Skeletal muscle tissue (tissue), 3 donors: ENCODE measurements at regions not wholly inside any gene's neighbourhood (a gene's known extent, or its start where the extent isn't known, plus 50 kb on each side); places are given as distances from the start of the nearest gene placed in this dataset.
"Not testable (repeated sequence)": the region's sequence is repeated elsewhere in the genome, so short reads cannot be mapped to it uniquely, and the experiment has no call there.

Source experiments
- H3K27ac ChIP-seq: one replicate; pipeline ENCODE4 v1.7.0; 2013; ENCODE audit warnings: mild to moderate bottlenecking, low read depth, low read length, inconsistent platforms
- H3K27me3 ChIP-seq, 3 donors: one replicate each; pipeline ENCODE4 v1.7.0; 2013; ENCODE audit warnings: low read length in 3 of 3; ENCODE audit not compliant: control insufficient read depth in 3 of 3, insufficient read depth in 3 of 3
- H3K36me3 ChIP-seq, 3 donors: one replicate each; pipeline ENCODE4 v1.7.0; 2013; ENCODE audit warnings: low read length in 3 of 3; ENCODE audit not compliant: control insufficient read depth in 3 of 3, insufficient read depth in 3 of 3
- H3K4me1 ChIP-seq, 3 donors: one replicate each; pipeline ENCODE4 v1.7.0; 2013; ENCODE audit warnings: low read length in 3 of 3, mild to moderate bottlenecking in 3 of 3; ENCODE audit not compliant: control insufficient read depth in 3 of 3, insufficient read depth in 3 of 3
- H3K4me3 ChIP-seq, 3 donors: one replicate each; pipeline ENCODE4 v1.7.0; 2013; ENCODE audit warnings: low read length in 3 of 3
- H3K9ac ChIP-seq, 3 donors: one replicate each; pipeline ENCODE4 v1.7.0; 2013; ENCODE audit warnings: low read length in 3 of 3, mild to moderate bottlenecking in 3 of 3, moderate library complexity in 2 of 3, low read depth in 1 of 3
- H3K9me3 ChIP-seq, 3 donors: one replicate each; pipeline ENCODE4 v1.7.0; 2013; ENCODE audit warnings: low read length in 3 of 3; ENCODE audit not compliant: control insufficient read depth in 3 of 3
- donor health status: Osteomylitis.

GRCh38 chr2:215889240-215889969, 123.9 kb downstream of the MREG start:
- not testable (repeated sequence) for H3K36me3 ChIP-seq, H3K4me1 ChIP-seq, H3K27ac ChIP-seq, H3K9ac ChIP-seq, H3K4me3 ChIP-seq, H3K27me3 ChIP-seq, H3K9me3 ChIP-seq

- Histone ChIP-seq H3K4me3 (no peak overlapping the region), H3K36me3 (no peaks in the 10 kb centered on the region), H3K9ac (no peak overlapping the region), H3K27ac (no peak overlapping the region), H3K27me3 (no peaks in the 10 kb centered on the region), H3K9me3 (no peaks in the 10 kb centered on the region), H3K4me1 (peaks cover 2 to 4% (median 3%) of the 10 kb centered on the region in 3 donors)
Measured at GRCh38 chr2:215888680-215889079, 124.7 kb downstream of the MREG start.

- H3K36me3 ChIP-seq = no peaks in the 10 kb centered on the region
- H3K4me3 ChIP-seq = no peak overlapping the region
- H3K9ac ChIP-seq = no peak overlapping the region
- no peak overlapping the region for H3K27ac ChIP-seq
- H3K9me3 ChIP-seq = no peaks in the 10 kb centered on the region
- H3K27me3 ChIP-seq = no peaks in the 10 kb centered on the region
- peaks cover 2 to 4% (median 3%) of the 10 kb centered on the region in 3 donors for H3K4me1 ChIP-seq
Measured at GRCh38 chr2:215887303-215887702, 126.0 kb downstream of the MREG start.

- no peak overlapping the region for H3K27ac ChIP-seq
- no peak overlapping the region for H3K9ac ChIP-seq
- H3K4me3 ChIP-seq = no peak overlapping the region
- H3K9me3 ChIP-seq = no peaks in the 10 kb centered on the region
- no peaks in the 10 kb centered on the region for H3K36me3 ChIP-seq
- no peaks in the 10 kb centered on the region for H3K27me3 ChIP-seq
- H3K4me1 ChIP-seq = peaks cover 2 to 4% (median 3%) of the 10 kb centered on the region in 3 donors
Measured at GRCh38 chr2:215886022-215886421, 127.3 kb downstream of the MREG start.

- H3K4me1 ChIP-seq = peaks cover 2 to 4% (median 3%) of the 10 kb centered on the region in 3 donors
- no peaks in the 10 kb centered on the region for H3K27me3 ChIP-seq
- H3K9me3 ChIP-seq = no peaks in the 10 kb centered on the region
- H3K36me3 ChIP-seq = no peaks in the 10 kb centered on the region
- H3K9ac ChIP-seq = no peak overlapping the region
- no peak overlapping the region for H3K4me3 ChIP-seq
- H3K27ac ChIP-seq = no peak overlapping the region
Measured at GRCh38 chr2:215885536-215885935, 127.8 kb downstream of the MREG start.

GRCh38 chr2:215884451-215885087, 128.8 kb downstream of the MREG start:
- Histone ChIP-seq H3K9ac (no peak overlapping the region), H3K36me3 (no peaks in the 10 kb centered on the region), H3K27me3 (no peaks in the 10 kb centered on the region), H3K4me3 (no peak overlapping the region), H3K4me1 (peaks cover 2 to 4% (median 3%) of the 10 kb centered on the region in 3 donors), H3K9me3 (no peaks in the 10 kb centered on the region), H3K27ac (no peak overlapping the region)

- Histone ChIP-seq H3K4me3 (no peak overlapping the region), H3K9me3 (no peaks in the 10 kb centered on the region), H3K27ac (no peak overlapping the region), H3K9ac (no peak overlapping the region), H3K4me1 (peaks cover 2 to 4% (median 3%) of the 10 kb centered on the region in 3 donors), H3K36me3 (no peaks in the 10 kb centered on the region), H3K27me3 (no peaks in the 10 kb centered on the region)
Measured at GRCh38 chr2:215883799-215884198, 129.6 kb downstream of the MREG start.

- Histone ChIP-seq H3K4me3 (no peak overlapping the region), H3K27me3 (no peaks in the 10 kb centered on the region), H3K4me1 (peaks cover 2 to 4% (median 3%) of the 10 kb centered on the region in 3 donors), H3K9me3 (no peaks in the 10 kb centered on the region), H3K9ac (no peak overlapping the region), H3K36me3 (no peaks in the 10 kb centered on the region), H3K27ac (no peak overlapping the region)
Measured at GRCh38 chr2:215882689-215883088, 130.7 kb downstream of the MREG start.

GRCh38 chr2:215881582-215881981, 131.8 kb downstream of the MREG start:
- peaks cover 2 to 4% (median 3%) of the 10 kb centered on the region in 3 donors for H3K4me1 ChIP-seq
- no peak overlapping the region for H3K4me3 ChIP-seq
- H3K9ac ChIP-seq = no peak overlapping the region
- H3K36me3 ChIP-seq = no peaks in the 10 kb centered on the region
- peaks cover 0 to 3% (median 0%) of the 10 kb centered on the region in 3 donors for H3K9me3 ChIP-seq
- no peak overlapping the region for H3K27ac ChIP-seq
- no peaks in the 10 kb centered on the region for H3K27me3 ChIP-seq

GRCh38 chr2:215880970-215881369, 132.4 kb downstream of the MREG start:
- no peaks in the 10 kb centered on the region for H3K36me3 ChIP-seq
- no peak overlapping the region for H3K27ac ChIP-seq
- no peak overlapping the region for H3K9ac ChIP-seq
- H3K4me3 ChIP-seq = no peak overlapping the region
- H3K27me3 ChIP-seq = no peaks in the 10 kb centered on the region
- peaks cover 0 to 3% (median 0%) of the 10 kb centered on the region in 3 donors for H3K9me3 ChIP-seq
- H3K4me1 ChIP-seq = peaks cover 2 to 4% (median 3%) of the 10 kb centered on the region in 3 donors
